RWPE1 (cell line): ENCODE measurements at regions not wholly inside any gene's neighbourhood (a gene's known extent, or its start where the extent isn't known, plus 50 kb on each side); places are given as distances from the start of the nearest gene placed in this dataset.
A peak's percentile ranks its signal among the peaks of the same experiment; 100 is the strongest.

Experiments
- CTCF ChIA-PET: fragments of 350-600 bp; sonication (Branson Sonifier 250); formaldehyde crosslinking; extraction: SDS; loops from one replicate; lab custom pipeline; 2021; lab: Yijun Ruan, JAX
- POLR2A ChIA-PET: fragments of 400-600 bp; formaldehyde crosslinking; extraction: SDS; loops from one replicate; lab custom pipeline; 2020; ENCODE audit warnings: antibody characterized with exemption; ENCODE audit not compliant: low non-redundant PET; lab: Yijun Ruan, JAX
- DNase-seq: peaks from one replicate; pipeline ENCODE4 v3.0.0; 2012; ENCODE audit warnings: low spot score
- H3K27ac ChIP-seq: fragments of 450-650 bp; 2 replicates; pipeline ENCODE4 v1.5.1; 2017
- CTCF ChIP-seq: fragments of 450-650 bp; conservative IDR thresholded peaks from 2 replicates; pipeline ENCODE4 v1.5.1; 2017; ENCODE audit warnings: low read depth, mild to moderate bottlenecking

GRCh38 chr15:98311566-98312188 is 336.7 kb upstream of the IGF1R start:
- DNase-seq: peak; percentile 65
- peak; percentile 92 for TF ChIP-seq CTCF

GRCh38 chr15:98312913-98313312 is 335.4 kb upstream of the IGF1R start:
- no peak for TF ChIP-seq CTCF
- no peak overlapping the region for H3K27ac ChIP-seq
- CTCF ChIA-PET: interaction anchor here (1.4 to 2.8 kb wide), 3 partner anchors 108 to 128 kb away, joined by 3 to 63 read pairs (median 21); no protein-coding TSS in a partner anchor
- POLR2A ChIA-PET: no interaction called here
- no peak for DNase-seq

More at GRCh38 chr15:98311566-98312188, 336.7 kb upstream of the IGF1R start:
- H3K27ac ChIP-seq: no peak overlapping the region
- CTCF ChIA-PET: interaction anchor here (0.6 to 2.8 kb wide), 16 partner anchors 10 to 650 kb away, joined by 3 to 63 read pairs (median 4); no protein-coding TSS in a partner anchor
- POLR2A ChIA-PET: no interaction called here

- no peak for TF ChIP-seq CTCF
- H3K27ac ChIP-seq: no peak overlapping the region
- ChIA-PET POLR2A (no interaction called here), CTCF (interaction anchor here (0.6 to 1.0 kb wide), 2 partner anchors 111 to 115 kb away, joined by 3 to 4 read pairs; no protein-coding TSS in a partner anchor)
- DNase-seq: no peak
These were observed 332.4 kb upstream of the IGF1R start for GRCh38 chr15:98315971-98316370.

GRCh38 chr15:98321896-98322295 is 326.4 kb upstream of the IGF1R start:
- DNase-seq: peak; percentile 84
- POLR2A ChIA-PET: no interaction called here

GRCh38 chr15:98322581-98322980 is 325.8 kb upstream of the IGF1R start:
- DNase-seq: no peak
- peak overlapping the region; percentile 39; the same call in 1 of the 2 replicates for H3K27ac ChIP-seq
- POLR2A ChIA-PET: no interaction called here
- TF ChIP-seq CTCF: no peak
- CTCF ChIA-PET: interaction anchor here (1.7 kb wide), 1 partner anchor 99 kb away, joined by 12 read pairs; no protein-coding TSS in a partner anchor

More at GRCh38 chr15:98321896-98322295, 326.4 kb upstream of the IGF1R start:
- no peak overlapping the region for H3K27ac ChIP-seq
- CTCF ChIA-PET: interaction anchor here (1.2 to 1.7 kb wide), 2 partner anchors 10 to 100 kb away, joined by 5 to 12 read pairs; no protein-coding TSS in a partner anchor
- no peak for TF ChIP-seq CTCF

GRCh38 chr15:98324341-98324970 is 323.9 kb upstream of the IGF1R start:
- ChIA-PET CTCF (no interaction called here), POLR2A (no interaction called here)
- no peak for DNase-seq
- H3K27ac ChIP-seq: no peak overlapping the region
- no peak for TF ChIP-seq CTCF
